ENCODE measurements at regions not wholly inside any gene's neighbourhood (a gene's known extent, or its start where the extent isn't known, plus 50 kb on each side); places are given as distances from the start of the nearest gene placed in this dataset.

- TF ChIP-seq ZNF274 (IDR thresholded peaks at IDR 0.05; ENCODE audit: low read depth, low read length) (no peak), YY1 (IDR thresholded peaks at IDR 0.05; ENCODE audit: insufficient read depth, insufficient read length) (no peak), SUZ12 (IDR thresholded peaks at IDR 0.05; ENCODE audit: extremely low read depth, insufficient read depth, insufficient read length) (no peak)
Observed at GRCh38 chr1:10870493-10871096, 74.1 kb upstream of the CASZ1 start.

Data from NT2/D1 (cell line).